ENCODE measurements at regions not wholly inside any gene's neighbourhood (a gene's known extent, or its start where the extent isn't known, plus 50 kb on each side); places are given as distances from the start of the nearest gene placed in this dataset.

GRCh38 chr17:33904476-33904875 lies 350.6 kb upstream of the CCL2 start (continued):
- TF ChIP-seq ZBTB4 (CRISPR knock-in tag; IDR thresholded peaks at IDR 0.05) (no peak), SKIL (IDR thresholded peaks at IDR 0.05; ENCODE audit: low read depth, poor library complexity, severe bottlenecking) (no peak), CHD4 (IDR thresholded peaks at IDR 0.05) (no peak), ZNF217 (IDR thresholded peaks at IDR 0.05) (no peak)

- Histone ChIP-seq H3K79me2 (ENCODE audit: control insufficient read depth, insufficient read depth, low read length) (no peaks in the 10 kb centered on the region), H3K4me3 (no peak overlapping the region), H3K36me3 (ENCODE audit: control insufficient read depth in 2 of 2, insufficient read depth in 2 of 2, low read length in 1 of 2) (no peaks in the 10 kb centered on the region), H2AFZ (ENCODE audit: control insufficient read depth, low read depth, low read length) (no peak overlapping the region), H3K4me1 (ENCODE audit: control insufficient read depth, insufficient read depth, low read length) (no peaks in the 10 kb centered on the region), H3K4me2 (ENCODE audit: control insufficient read depth, insufficient read depth) (no peak overlapping the region), H3K9ac (ENCODE audit: control insufficient read depth, insufficient read depth, low read length) (no peak overlapping the region), H3K27me3 (replicated peaks in 1 of 2; ENCODE audit: control insufficient read depth in 2 of 2, insufficient read depth in 2 of 2, low read length in 1 of 2) (peaks cover 0 to 6% of the 10 kb centered on the region in 2 experiments; a peak in 1 of 4 replicates), H4K20me1 (ENCODE audit: control insufficient read depth, insufficient read depth) (no peaks in the 10 kb centered on the region), H3K27ac (ENCODE audit: control insufficient read depth, insufficient read depth) (no peak overlapping the region), H3K9me3 (replicated peaks; ENCODE audit: control insufficient read depth, insufficient read depth, low read length) (no peaks in the 10 kb centered on the region)
- RAD21 ChIA-PET (ENCODE audit: unreplicated experiment), result no interaction called here
- DNase-seq (ENCODE audit: low read depth, low spot score) (no peak), ATAC-seq (no peak), FAIRE-seq (no peak)
- POLR2A ChIA-PET, result no interaction called here
- intact Hi-C loops (cut with micrococcal nuclease; ENCODE audit: unreplicated experiment) (no loop called here), in situ Hi-C loops (cut with MboI) (no loop called here)
- CTCF ChIA-PET, result interaction anchor here (0.7 kb wide), 1 partner anchor 127 kb away, joined by 3 read pairs; no protein-coding TSS in a partner anchor
- SMC1A ChIA-PET (ENCODE audit: uncharacterized antibody, unreplicated experiment), result interaction anchor here (0.6 to 0.8 kb wide), 3 partner anchors 132 to 901 kb away, joined by 3 to 4 read pairs (median 4); no protein-coding TSS in a partner anchor
- WGBS (ENCODE audit: insufficient coverage, insufficient replicate concordance, low lambda C conversion rate, missing lambda C conversion rate), result 26% methylated on average over 3 of the region's 3 CpGs
- no TSS peak for BruUV-seq (replicated peaks)
- TF ChIP-seq RFX5 (IDR thresholded peaks at IDR 0.05; ENCODE audit: low read depth, low read length) (no peak), MTA2 (IDR thresholded peaks at IDR 0.05; ENCODE audit: low read depth) (no peak), MLLT1 (IDR thresholded peaks at IDR 0.05) (no peak), POU2F2 (IDR thresholded peaks at IDR 0.05; ENCODE audit: borderline replicate concordance, low read depth, low read length) (no peak), RCOR1 (conservative IDR thresholded peaks at IDR 0.05; ENCODE audit: low read depth, low read length) (no peak), CUX1 (IDR thresholded peaks at IDR 0.05; ENCODE audit: insufficient replicate concordance, low read depth, low read length) (no peak), SMC3 (IDR thresholded peaks at IDR 0.05; ENCODE audit: borderline replicate concordance, low read length) (no peak)
These were observed 349.7 kb upstream of the CCL2 start for GRCh38 chr17:33905338-33905800.

Data from GM12878 (cell line).